NCI-H446 treated with DMSO at 0.1 percent for 48 hours (cell line): ENCODE measurements at regions not wholly inside any gene's neighbourhood (a gene's known extent, or its start where the extent isn't known, plus 50 kb on each side); places are given as distances from the start of the nearest gene placed in this dataset.

Source experiments
- DNase-seq: peaks from one replicate; lab custom pipeline; 2025; lab: John Stamatoyannopoulos, UW

- DNase-seq, result no peak
Measured at GRCh38 chr4:123940604-123941003, 544.0 kb downstream of the SPRY1 start.

- no peak for DNase-seq
Measured at GRCh38 chr4:123941306-123941705, 544.7 kb downstream of the SPRY1 start.

- no peak for DNase-seq
Measured at GRCh38 chr4:123943976-123944375, 547.4 kb downstream of the SPRY1 start.

GRCh38 chr4:123945301-123945700 is 548.7 kb downstream of the SPRY1 start:
- no peak for DNase-seq

- DNase-seq, result no peak
Measured at GRCh38 chr4:123950530-123950929, 553.9 kb downstream of the SPRY1 start.

- no peak for DNase-seq
Measured at GRCh38 chr4:123952530-123953274, 556.1 kb downstream of the SPRY1 start.

- DNase-seq, result no peak
Measured at GRCh38 chr4:123953566-123953965, 557.0 kb downstream of the SPRY1 start.

- no peak for DNase-seq
Measured at GRCh38 chr4:123954220-123954619, 557.6 kb downstream of the SPRY1 start.

- DNase-seq, result no peak
Measured at GRCh38 chr4:123955167-123955800, 558.7 kb downstream of the SPRY1 start.

GRCh38 chr4:123956204-123956603 is 559.6 kb downstream of the SPRY1 start:
- DNase-seq, result no peak

GRCh38 chr4:123966990-123967769 is 570.6 kb downstream of the SPRY1 start:
- DNase-seq, result no peak

GRCh38 chr4:123972031-123972430 is 575.4 kb downstream of the SPRY1 start:
- DNase-seq, result no peak

- no peak for DNase-seq
Measured at GRCh38 chr4:123974386-123975149, 578.0 kb downstream of the SPRY1 start.

GRCh38 chr4:123976285-123976684 is 579.7 kb downstream of the SPRY1 start:
- DNase-seq, result no peak

- DNase-seq, result no peak
Measured at GRCh38 chr4:123976819-123977218, 580.2 kb downstream of the SPRY1 start.

GRCh38 chr4:123977641-123978081 is 581.1 kb downstream of the SPRY1 start:
- DNase-seq, result no peak

- no peak for DNase-seq
Measured at GRCh38 chr4:123978637-123979036, 582.0 kb downstream of the SPRY1 start.

GRCh38 chr4:123980736-123981300 is 584.2 kb downstream of the SPRY1 start:
- DNase-seq, result no peak

- no peak for DNase-seq
Measured at GRCh38 chr4:123984886-123985285, 588.3 kb downstream of the SPRY1 start.

GRCh38 chr4:123986268-123986798 is 589.7 kb downstream of the SPRY1 start:
- no peak for DNase-seq

- no peak for DNase-seq
Measured at GRCh38 chr4:123987408-123987807, 590.8 kb downstream of the SPRY1 start.
